ENCODE measurements at regions not wholly inside any gene's neighbourhood (a gene's known extent, or its start where the extent isn't known, plus 50 kb on each side); places are given as distances from the start of the nearest gene placed in this dataset.

DNA sequence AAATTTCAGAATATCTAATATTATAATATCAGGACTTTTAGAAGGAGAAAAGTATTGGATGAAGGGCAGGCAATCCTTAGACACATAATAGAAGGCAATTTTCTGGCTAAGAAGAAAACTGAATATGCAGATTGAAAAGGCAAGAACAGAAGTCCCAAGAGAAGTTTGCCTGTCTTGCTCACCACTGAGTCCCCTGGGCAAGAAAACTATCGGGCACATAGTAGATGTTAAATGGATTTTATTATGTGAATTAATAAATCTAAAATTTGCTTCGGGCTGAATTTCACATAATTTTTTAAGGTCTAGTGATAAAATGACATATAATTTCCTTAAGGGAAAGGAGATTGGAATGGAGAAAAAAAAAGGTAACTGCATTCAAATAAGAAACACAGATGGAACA is 380.9 kb upstream of the GRM3 start:
- TF ChIP-seq, protein P1, sequence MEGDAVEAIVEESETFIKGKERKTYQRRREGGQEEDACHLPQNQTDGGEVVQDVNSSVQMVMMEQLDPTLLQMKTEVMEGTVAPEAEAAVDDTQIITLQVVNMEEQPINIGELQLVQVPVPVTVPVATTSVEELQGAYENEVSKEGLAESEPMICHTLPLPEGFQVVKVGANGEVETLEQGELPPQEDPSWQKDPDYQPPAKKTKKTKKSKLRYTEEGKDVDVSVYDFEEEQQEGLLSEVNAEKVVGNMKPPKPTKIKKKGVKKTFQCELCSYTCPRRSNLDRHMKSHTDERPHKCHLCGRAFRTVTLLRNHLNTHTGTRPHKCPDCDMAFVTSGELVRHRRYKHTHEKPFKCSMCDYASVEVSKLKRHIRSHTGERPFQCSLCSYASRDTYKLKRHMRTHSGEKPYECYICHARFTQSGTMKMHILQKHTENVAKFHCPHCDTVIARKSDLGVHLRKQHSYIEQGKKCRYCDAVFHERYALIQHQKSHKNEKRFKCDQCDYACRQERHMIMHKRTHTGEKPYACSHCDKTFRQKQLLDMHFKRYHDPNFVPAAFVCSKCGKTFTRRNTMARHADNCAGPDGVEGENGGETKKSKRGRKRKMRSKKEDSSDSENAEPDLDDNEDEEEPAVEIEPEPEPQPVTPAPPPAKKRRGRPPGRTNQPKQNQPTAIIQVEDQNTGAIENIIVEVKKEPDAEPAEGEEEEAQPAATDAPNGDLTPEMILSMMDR (IDR thresholded peaks at IDR 0.05; ENCODE audit: insufficient read depth, low read length), result no peak
- TF ChIP-seq, protein P2, sequence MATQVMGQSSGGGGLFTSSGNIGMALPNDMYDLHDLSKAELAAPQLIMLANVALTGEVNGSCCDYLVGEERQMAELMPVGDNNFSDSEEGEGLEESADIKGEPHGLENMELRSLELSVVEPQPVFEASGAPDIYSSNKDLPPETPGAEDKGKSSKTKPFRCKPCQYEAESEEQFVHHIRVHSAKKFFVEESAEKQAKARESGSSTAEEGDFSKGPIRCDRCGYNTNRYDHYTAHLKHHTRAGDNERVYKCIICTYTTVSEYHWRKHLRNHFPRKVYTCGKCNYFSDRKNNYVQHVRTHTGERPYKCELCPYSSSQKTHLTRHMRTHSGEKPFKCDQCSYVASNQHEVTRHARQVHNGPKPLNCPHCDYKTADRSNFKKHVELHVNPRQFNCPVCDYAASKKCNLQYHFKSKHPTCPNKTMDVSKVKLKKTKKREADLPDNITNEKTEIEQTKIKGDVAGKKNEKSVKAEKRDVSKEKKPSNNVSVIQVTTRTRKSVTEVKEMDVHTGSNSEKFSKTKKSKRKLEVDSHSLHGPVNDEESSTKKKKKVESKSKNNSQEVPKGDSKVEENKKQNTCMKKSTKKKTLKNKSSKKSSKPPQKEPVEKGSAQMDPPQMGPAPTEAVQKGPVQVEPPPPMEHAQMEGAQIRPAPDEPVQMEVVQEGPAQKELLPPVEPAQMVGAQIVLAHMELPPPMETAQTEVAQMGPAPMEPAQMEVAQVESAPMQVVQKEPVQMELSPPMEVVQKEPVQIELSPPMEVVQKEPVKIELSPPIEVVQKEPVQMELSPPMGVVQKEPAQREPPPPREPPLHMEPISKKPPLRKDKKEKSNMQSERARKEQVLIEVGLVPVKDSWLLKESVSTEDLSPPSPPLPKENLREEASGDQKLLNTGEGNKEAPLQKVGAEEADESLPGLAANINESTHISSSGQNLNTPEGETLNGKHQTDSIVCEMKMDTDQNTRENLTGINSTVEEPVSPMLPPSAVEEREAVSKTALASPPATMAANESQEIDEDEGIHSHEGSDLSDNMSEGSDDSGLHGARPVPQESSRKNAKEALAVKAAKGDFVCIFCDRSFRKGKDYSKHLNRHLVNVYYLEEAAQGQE (IDR thresholded peaks at IDR 0.05; ENCODE audit: insufficient replicate concordance, low read depth), result no peak
- no peak for TF ChIP-seq POLR2AphosphoS5 (IDR thresholded peaks at IDR 0.05; ENCODE audit: low read depth)

All from HL-60 (cell line).